AG04449 (cell line): ENCODE measurements at regions not wholly inside any gene's neighbourhood (a gene's known extent, or its start where the extent isn't known, plus 50 kb on each side); places are given as distances from the start of the nearest gene placed in this dataset.

ENCODE experiments used
- CTCF ChIA-PET: fragments of 350-600 bp; formaldehyde crosslinking; extraction: SDS; loops from one replicate; lab custom pipeline; 2021; ENCODE audit warnings: antibody characterized with exemption; lab: Yijun Ruan, JAX
- POLR2A ChIA-PET: fragments of 400-600, 350-600 bp; formaldehyde crosslinking; extraction: SDS; loops from one replicate; lab custom pipeline; 2020; ENCODE audit warnings: antibody characterized with exemption, inconsistent platforms; lab: Yijun Ruan, JAX
- DNase-seq: peaks from one replicate; pipeline ENCODE4 v3.0.0-alpha.2; 2010; ENCODE audit warnings: low read depth, low spot score
- H3K4me3 ChIP-seq: 2 replicates; pipeline ENCODE4 v1.5.1; 2011; ENCODE audit warnings: low read depth, mild to moderate bottlenecking, control low read depth, low read length
- CTCF ChIP-seq: IDR thresholded peaks from one replicate; pipeline ENCODE4 v1.5.1; 2011; ENCODE audit warnings: mild to moderate bottlenecking, moderate library complexity, low read length, control low read depth, inconsistent platforms; ENCODE audit not compliant: insufficient read depth; ENCODE audit errors: missing control alignments

DNA sequence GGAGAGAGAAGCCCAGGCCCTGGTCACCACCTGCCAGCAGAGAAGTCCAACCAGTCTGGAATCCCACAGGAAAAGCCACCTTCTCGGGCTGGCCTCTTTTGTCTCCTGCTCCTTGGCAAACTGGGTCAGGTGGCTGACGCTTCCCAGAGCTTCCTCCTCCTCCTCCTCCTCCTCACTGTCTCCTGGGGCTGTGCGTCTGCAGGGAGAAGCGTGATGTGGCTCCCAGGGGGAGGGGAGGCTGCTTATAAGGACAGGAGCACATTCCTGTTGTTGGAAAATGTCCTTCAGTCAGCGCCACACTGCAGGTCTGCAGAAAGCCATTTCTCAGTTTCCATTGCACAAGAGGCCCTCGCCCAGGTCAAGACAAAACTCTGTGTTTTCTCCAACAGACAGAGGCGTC lies 1316.5 kb downstream of the BRD1 start:
- TF ChIP-seq CTCF = no peak
- POLR2A ChIA-PET = no interaction called here
- CTCF ChIA-PET = interaction anchor here (1.3 to 1.5 kb wide), 2 partner anchors 9 to 18 kb away, joined by 3 to 4 read pairs; no protein-coding TSS in a partner anchor
- no peak for DNase-seq
- no peak overlapping the region for H3K4me3 ChIP-seq

GRCh38 chr22:48510599-48510998 lies 1317.1 kb downstream of the BRD1 start:
- no peak for TF ChIP-seq CTCF
- no peak for DNase-seq
- no peak overlapping the region for H3K4me3 ChIP-seq
- ChIA-PET CTCF (interaction anchor here (1.3 to 1.5 kb wide), 2 partner anchors 10 to 18 kb away, joined by 3 to 4 read pairs; no protein-coding TSS in a partner anchor), POLR2A (no interaction called here)

DNA sequence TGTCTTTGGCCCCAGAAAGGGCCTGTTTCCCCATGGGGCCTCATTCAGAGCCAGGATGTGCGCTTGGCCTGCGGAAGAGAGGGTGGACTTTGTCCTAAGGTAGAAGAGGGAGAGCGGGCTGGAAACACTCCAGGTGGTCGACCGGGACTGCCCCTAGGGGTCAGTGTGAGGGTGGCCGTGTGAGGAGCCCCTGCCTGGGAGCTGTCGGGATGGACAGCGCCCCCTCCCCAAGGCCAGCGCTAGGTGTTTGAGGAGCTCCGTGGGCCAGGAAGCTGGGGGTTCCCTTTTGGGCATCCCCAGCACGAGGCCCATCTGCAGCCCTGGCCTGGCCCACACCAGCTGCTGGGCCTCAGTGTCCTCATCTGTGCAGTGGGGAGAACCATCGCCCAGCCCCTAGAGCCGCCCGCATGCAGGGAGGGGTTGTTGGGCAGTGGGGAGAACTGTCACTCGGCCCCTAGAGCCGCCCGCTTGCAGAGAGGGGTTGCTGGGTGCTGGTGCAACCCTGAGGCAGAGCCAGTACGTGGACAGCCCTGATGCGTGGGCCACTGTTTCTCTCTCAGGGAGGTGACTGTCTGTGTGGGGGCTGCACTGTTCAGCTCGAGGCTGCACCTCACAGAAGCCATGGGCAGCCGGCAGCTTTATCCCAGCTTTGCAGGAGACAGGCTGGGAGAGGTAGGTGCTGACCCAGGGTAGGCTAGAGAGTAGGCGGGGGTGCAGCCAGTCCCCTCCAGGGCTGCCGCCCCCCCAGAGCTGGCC lies 1319.9 kb downstream of the BRD1 start:
- ChIA-PET CTCF (interaction anchor here (1.2 kb wide), 1 partner anchor 1709 kb away, joined by 3 read pairs; no protein-coding TSS in a partner anchor), POLR2A (no interaction called here)
- no peak overlapping the region for H3K4me3 ChIP-seq
- DNase-seq = no peak
- TF ChIP-seq CTCF = no peak

DNA sequence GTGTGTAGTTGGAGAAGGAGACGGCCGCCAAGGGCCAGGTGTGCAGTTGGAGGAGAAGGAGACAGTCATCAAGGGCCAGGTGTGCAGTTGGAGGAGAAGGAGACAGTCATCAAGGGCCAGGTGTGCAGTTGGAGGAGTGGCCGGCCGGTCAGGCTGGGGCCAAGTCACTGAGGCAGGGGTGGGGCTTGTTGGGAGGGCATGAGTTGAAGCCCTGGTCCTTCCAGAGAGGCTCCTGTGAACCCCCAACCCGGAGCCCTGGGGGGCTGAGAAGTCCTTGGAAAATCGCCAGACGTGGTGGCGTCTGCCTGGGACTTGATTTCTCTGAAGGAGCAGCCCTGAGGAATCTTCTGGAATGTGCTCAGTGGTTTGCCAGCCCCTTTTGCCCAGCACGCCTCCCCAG lies 1320.5 kb downstream of the BRD1 start:
- H3K4me3 ChIP-seq = no peak overlapping the region
- DNase-seq = no peak
- ChIA-PET CTCF (no interaction called here), POLR2A (no interaction called here)
- TF ChIP-seq CTCF = no peak

GRCh38 chr22:48506506-48507145 lies 1321.0 kb downstream of the BRD1 start:
- CTCF ChIA-PET = no interaction called here

More at GRCh38 chr22:48506506-48507145, 1321.0 kb downstream of the BRD1 start:
- POLR2A ChIA-PET = no interaction called here
- DNase-seq = no peak
- no peak for TF ChIP-seq CTCF
- no peak overlapping the region for H3K4me3 ChIP-seq
